H1 (cell line): ENCODE measurements at regions not wholly inside any gene's neighbourhood (a gene's known extent, or its start where the extent isn't known, plus 50 kb on each side); places are given as distances from the start of the nearest gene placed in this dataset.

Experiments used
- CTCF ChIA-PET: fragments of 300-600 bp; sonication (Branson Sonifier 250); formaldehyde crosslinking; loops from one replicate; lab custom pipeline; 2021; ENCODE audit not compliant: partially characterized antibody; lab: Charles Lee
- POLR2A ChIA-PET: fragments of 300-600 bp; sonication (Branson Sonifier 250); formaldehyde crosslinking; loops from one replicate; lab custom pipeline; 2021; ENCODE audit warnings: inconsistent platforms; ENCODE audit not compliant: partially characterized antibody; lab: Charles Lee
- DNase-seq, 2 experiments: peaks; one replicate each; pipeline versions ENCODE4 v3.0.0 to v3.0.0-alpha.2; 2010 to 2022; ENCODE audit warnings: low spot score in 2 of 2, low read depth in 1 of 2, mixed read lengths in 1 of 2
- FAIRE-seq: peaks from 2 replicates; lab custom pipeline; 2011; peaks lifted over from hg19 to GRCh38; lab: Jason Lieb, UNC
- H2AFZ ChIP-seq: 2 replicates; pipeline ENCODE4 v1.8.1; 2012; ENCODE audit warnings: low read length, inconsistent platforms
- H2AK5ac ChIP-seq: 2 replicates; pipeline ENCODE4 v1.6.1; 2013; ENCODE audit warnings: low read depth, low read length
- H2BK120ac ChIP-seq: replicated peaks from 2 replicates; pipeline ENCODE3; 2013; ENCODE audit warnings: low read depth, low read length, inconsistent platforms
- H2BK12ac ChIP-seq: 2 replicates; pipeline ENCODE4 v1.6.1; 2013; ENCODE audit warnings: low read depth, low read length
- H2BK15ac ChIP-seq: 2 replicates; pipeline ENCODE4 v1.6.1; 2013; ENCODE audit warnings: low read length
- H2BK20ac ChIP-seq: 2 replicates; pipeline ENCODE4 v1.6.1; 2013; ENCODE audit warnings: low read length
- H2BK5ac ChIP-seq: 2 replicates; pipeline ENCODE4 v1.6.1; 2013; ENCODE audit warnings: low read depth, low read length
- H3K14ac ChIP-seq: 2 replicates; pipeline ENCODE4 v1.6.1; 2013; ENCODE audit warnings: inconsistent platforms; ENCODE audit not compliant: insufficient read length
- H3K18ac ChIP-seq: 2 replicates; pipeline ENCODE4 v1.6.1; 2013; ENCODE audit warnings: low read length; ENCODE audit errors: extremely low read depth
- H3K23ac ChIP-seq: 2 replicates; pipeline ENCODE4 v1.6.1; 2013; ENCODE audit warnings: inconsistent platforms; ENCODE audit not compliant: insufficient read length
- H3K23me2 ChIP-seq: 2 replicates; pipeline ENCODE4 v1.6.1; 2013; ENCODE audit warnings: low read depth, low read length
- H3K27ac ChIP-seq: 2 replicates; pipeline ENCODE4 v1.6.1; 2011; ENCODE audit warnings: low read depth, low read length, inconsistent platforms
- H3K27me3 ChIP-seq, 4 experiments: replicated peaks in 1 of 4; 1 replicate in 1 of 4; 2 replicates in 3 of 4; pipeline versions ENCODE4 v1.6.1 to v1.8.1; 2011 to 2013; ENCODE audit warnings: low read length in 3 of 4, mild to moderate bottlenecking in 3 of 4, inconsistent platforms in 2 of 4, mixed read lengths in 2 of 4, moderate library complexity in 1 of 4; ENCODE audit not compliant: control insufficient read depth in 3 of 4, insufficient read depth in 3 of 4; ENCODE audit errors: extremely low read depth in 1 of 4
- H3K36me3 ChIP-seq, 4 experiments: 2 replicates each; pipeline versions ENCODE4 v1.6.1 to v1.8.1; 2011 to 2013; ENCODE audit warnings: mild to moderate bottlenecking in 4 of 4, low read length in 3 of 4, moderate library complexity in 2 of 4, control low read depth in 1 of 4, inconsistent platforms in 1 of 4; ENCODE audit not compliant: insufficient read depth in 4 of 4, control insufficient read depth in 2 of 4
- H3K4ac ChIP-seq: replicated peaks from 2 replicates; pipeline ENCODE3; 2013; ENCODE audit warnings: low read length, low read depth, mixed read lengths, inconsistent platforms; ENCODE audit not compliant: insufficient read length
- H3K4me1 ChIP-seq, 4 experiments: replicated peaks in 1 of 4; 1 replicate in 1 of 4; 2 replicates in 3 of 4; pipeline versions ENCODE4 v1.6.1 to v1.8.1; 2011 to 2013; ENCODE audit warnings: low read length in 3 of 4, inconsistent platforms in 2 of 4, mixed read lengths in 1 of 4; ENCODE audit not compliant: insufficient read depth in 4 of 4, control insufficient read depth in 3 of 4
- H3K4me2 ChIP-seq, 2 experiments: 2 replicates each; pipeline versions ENCODE4 v1.6.1 to v1.8.1; 2011 to 2013; ENCODE audit warnings: low read depth in 2 of 2, low read length in 2 of 2, control low read depth in 1 of 2, inconsistent platforms in 1 of 2, mild to moderate bottlenecking in 1 of 2; ENCODE audit not compliant: insufficient read depth in 1 of 2
- H3K4me3 ChIP-seq, 4 experiments: fragments of 200-600, 300-600 bp in 1 of 4; sonication (generic), shearing (Covaris generic), sonication (Bioruptor Twin) in 1 of 4; 2 replicates each; pipeline versions ENCODE4 v1.5.1 to v1.8.1; 2011 to 2016; ENCODE audit warnings: low read length in 4 of 4, low read depth in 3 of 4, control low read depth in 2 of 4, inconsistent platforms in 2 of 4, mild to moderate bottlenecking in 2 of 4, mixed read lengths in 1 of 4, moderate library complexity in 1 of 4; ENCODE audit not compliant: insufficient read depth in 2 of 4; ENCODE audit errors: extremely low read depth in 1 of 4
- H3K56ac ChIP-seq: replicated peaks from 2 replicates; pipeline ENCODE3; 2013; ENCODE audit warnings: low read depth, mild to moderate bottlenecking, mixed read lengths, low read length, inconsistent platforms; ENCODE audit not compliant: insufficient read length
- H3K79me1 ChIP-seq: 2 replicates; pipeline ENCODE4 v1.6.1; 2013; ENCODE audit warnings: low read depth, low read length, control low read depth
- H3K79me2 ChIP-seq, 2 experiments: 2 replicates each; pipeline versions ENCODE4 v1.6.1 to v1.8.1; 2012 to 2013; ENCODE audit warnings: low read length in 2 of 2, mild to moderate bottlenecking in 2 of 2, inconsistent platforms in 1 of 2; ENCODE audit not compliant: insufficient read depth in 2 of 2, control insufficient read depth in 1 of 2
- H3K9ac ChIP-seq, 4 experiments: replicated peaks in 1 of 4; 1 replicate in 1 of 4; 2 replicates in 3 of 4; pipeline versions ENCODE4 v1.6.1 to v1.8.1; 2011 to 2013; ENCODE audit warnings: low read depth in 3 of 4, low read length in 3 of 4, control low read depth in 2 of 4, mild to moderate bottlenecking in 2 of 4, moderate library complexity in 2 of 4, inconsistent platforms in 1 of 4; ENCODE audit errors: extremely low read depth in 1 of 4
- H3K9me3 ChIP-seq, 2 experiments: 2 replicates each; pipeline versions ENCODE4 v1.6.1 to v1.8.1; 2012 to 2013; ENCODE audit warnings: mild to moderate bottlenecking in 2 of 2, moderate library complexity in 2 of 2, control low read depth in 1 of 2, inconsistent platforms in 1 of 2, low read depth in 1 of 2, low read length in 1 of 2, mixed read lengths in 1 of 2; ENCODE audit not compliant: insufficient read depth in 2 of 2
- H4K20me1 ChIP-seq, 2 experiments: replicated peaks in 1 of 2; 2 replicates each; pipeline versions ENCODE3 to v1.8.1; 2011 to 2013; ENCODE audit warnings: inconsistent platforms in 2 of 2, low read length in 2 of 2, mild to moderate bottlenecking in 1 of 2; ENCODE audit not compliant: insufficient read depth in 2 of 2, control insufficient read depth in 1 of 2
- H4K5ac ChIP-seq: 2 replicates; pipeline ENCODE4 v1.6.1; 2013; ENCODE audit warnings: low read length, low read depth, mixed read lengths, inconsistent platforms; ENCODE audit not compliant: insufficient read length
- H4K8ac ChIP-seq: 2 replicates; pipeline ENCODE4 v1.8.0; 2013; ENCODE audit warnings: mild to moderate bottlenecking, moderate library complexity, low read length, inconsistent platforms; ENCODE audit not compliant: insufficient read depth; ENCODE audit errors: extremely low read depth
- H4K91ac ChIP-seq: replicated peaks from 2 replicates; pipeline ENCODE3; 2013; ENCODE audit warnings: low read length, mixed read lengths, inconsistent platforms; ENCODE audit not compliant: insufficient read length
- GABPA ChIP-seq: IDR thresholded peaks from 2 replicates; pipeline ENCODE4 v1.6.1; 2011; ENCODE audit warnings: mild to moderate bottlenecking, low read length, moderate library complexity, borderline replicate concordance; ENCODE audit not compliant: insufficient read depth
- HDAC2 ChIP-seq, 2 experiments: fragments of 300-600 bp in 1 of 2; sonication (generic) in 1 of 2; IDR thresholded peaks; 2 replicates each; pipeline ENCODE4 v1.6.1; 2011 to 2012; ENCODE audit warnings: low read depth in 2 of 2, low read length in 2 of 2, mild to moderate bottlenecking in 2 of 2, moderate library complexity in 2 of 2, borderline replicate concordance in 1 of 2, inconsistent platforms in 1 of 2
- SP1 ChIP-seq: IDR thresholded peaks from 2 replicates; pipeline ENCODE4 v1.6.1; 2011; ENCODE audit warnings: low read depth, low read length
- TAF1 ChIP-seq: IDR thresholded peaks from 2 replicates; pipeline ENCODE4 v1.6.1; 2011; ENCODE audit warnings: mild to moderate bottlenecking, low read depth, low read length
- WGBS, 2 experiments: shearing (Covaris generic) in 1 of 2; methylation state at CpG; one replicate each; pipeline versions ENCODE4 v1.1.6 to v1.1.7; 2013 to 2015; ENCODE audit warnings: low lambda C conversion rate in 2 of 2, mixed read lengths in 2 of 2, inconsistent platforms in 1 of 2, low coverage in 1 of 2, missing lambda C conversion rate in 1 of 2; ENCODE audit not compliant: insufficient replicate concordance in 2 of 2, insufficient coverage in 1 of 2, insufficient read length in 1 of 2; ENCODE audit errors: extremely low coverage in 1 of 2, missing lambda C conversion rate in 1 of 2; 5-methylcytosine and 5-hydroxymethylcytosine counted together

GRCh38 chr7:12888717-12889116, 201.3 kb downstream of the ARL4A start:
- FAIRE-seq = no peak
- H2BK120ac ChIP-seq = no peak overlapping the region
- no peak for DNase-seq
- H2BK15ac ChIP-seq = no peak overlapping the region
- no peaks in the 10 kb centered on the region for H3K23me2 ChIP-seq
- H3K36me3 ChIP-seq = no peaks in the 10 kb centered on the region; a peak in 1 of 8 replicates
- no peak overlapping the region for H2BK5ac ChIP-seq
- H3K56ac ChIP-seq = no peak overlapping the region
- H3K9ac ChIP-seq = no peak overlapping the region
- no peaks in the 10 kb centered on the region for H3K9me3 ChIP-seq
- no peak overlapping the region for H3K27ac ChIP-seq
- no peak overlapping the region for H4K91ac ChIP-seq
- H3K23ac ChIP-seq = no peak overlapping the region
- H3K27me3 ChIP-seq = no peaks in the 10 kb centered on the region
- 81% methylated on average over 2 of the region's 2 CpGs; no CpG with 5 or more reads in 1 of the 2 experiments for WGBS, 2 experiments
- no peak overlapping the region for H4K8ac ChIP-seq
- H2AK5ac ChIP-seq = no peak overlapping the region
- H3K4me1 ChIP-seq = no peaks in the 10 kb centered on the region
- H4K5ac ChIP-seq = no peak overlapping the region
- no peaks in the 10 kb centered on the region for H3K79me1 ChIP-seq
- H4K20me1 ChIP-seq = no peaks in the 10 kb centered on the region
- H3K4me3 ChIP-seq = no peak overlapping the region
- no peak overlapping the region for H3K18ac ChIP-seq
- no peak overlapping the region for H3K4ac ChIP-seq
- ChIA-PET CTCF (interaction anchor here (1.3 kb wide), 1 partner anchor 202 kb away, joined by 4 read pairs; no protein-coding TSS in a partner anchor), POLR2A (no interaction called here)
- no peak overlapping the region for H3K14ac ChIP-seq
- no peak overlapping the region for H2AFZ ChIP-seq
- no peaks in the 10 kb centered on the region for H3K79me2 ChIP-seq
- H2BK20ac ChIP-seq = no peak overlapping the region
- no peak overlapping the region for H3K4me2 ChIP-seq
- no peak overlapping the region for H2BK12ac ChIP-seq
- TF ChIP-seq GABPA = no peak
- TF ChIP-seq HDAC2 (IDR thresholded peaks at IDR 0.05; ENCODE audit: borderline replicate concordance in 1 of 2, low read depth in 2 of 2, low read length in 2 of 2) = no peak
- TF ChIP-seq SP1 = no peak
- TF ChIP-seq TAF1 = no peak
